ENCODE measurements at regions not wholly inside any gene's neighbourhood (a gene's known extent, or its start where the extent isn't known, plus 50 kb on each side); places are given as distances from the start of the nearest gene placed in this dataset.
"Not testable (repeated sequence)": the region's sequence is repeated elsewhere in the genome, so short reads cannot be mapped to it uniquely, and the experiment has no call there.

DNA sequence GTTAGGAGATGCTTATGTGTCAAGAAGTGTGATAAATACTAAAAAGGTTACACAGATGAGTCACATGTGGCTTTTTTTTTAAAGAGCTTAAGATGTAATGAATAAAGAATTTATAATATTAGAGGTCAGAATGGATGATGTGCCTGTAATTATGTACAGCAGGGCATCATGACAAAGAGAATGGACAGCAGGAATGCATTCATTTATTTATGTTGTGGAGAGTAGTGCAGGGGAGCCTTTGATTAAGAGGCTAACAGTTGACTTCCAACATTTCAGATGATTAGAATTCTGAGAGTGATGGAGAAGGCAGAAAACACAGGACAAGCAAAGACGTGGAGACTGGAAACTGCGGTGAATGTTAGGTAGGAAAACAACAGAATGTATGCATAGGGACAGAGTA, 691.4 kb upstream of the POM121L12 start:
- Histone ChIP-seq H3K9me3 (no peaks in the 10 kb centered on the region), H3K4me3 (ENCODE audit: low read depth, low read length) (no peak overlapping the region), H3K27me3 (replicated peaks; ENCODE audit: control insufficient read depth, insufficient read depth, low read length) (no peaks in the 10 kb centered on the region), H3K4me1 (no peaks in the 10 kb centered on the region), H3K36me3 (ENCODE audit: control insufficient read depth, insufficient read depth, low read length) (no peaks in the 10 kb centered on the region)
- Mint-ChIP-seq H3K9me3 (ENCODE audit: unreplicated experiment) (no peaks in the 10 kb centered on the region), H3K27me3 (ENCODE audit: insufficient read depth, unreplicated experiment) (no peaks in the 10 kb centered on the region), H3K4me1 (ENCODE audit: low read depth, unreplicated experiment) (no peaks in the 10 kb centered on the region), H3K4me3 (ENCODE audit: unreplicated experiment) (no peak overlapping the region), H3K36me3 (ENCODE audit: insufficient read depth, unreplicated experiment) (no peaks in the 10 kb centered on the region), H3K27ac (ENCODE audit: unreplicated experiment) (no peak overlapping the region)
- BruUV-seq (replicated peaks), result no TSS peak
- CTCF ChIA-PET, result no interaction called here
- TF ChIP-seq, protein P1, sequence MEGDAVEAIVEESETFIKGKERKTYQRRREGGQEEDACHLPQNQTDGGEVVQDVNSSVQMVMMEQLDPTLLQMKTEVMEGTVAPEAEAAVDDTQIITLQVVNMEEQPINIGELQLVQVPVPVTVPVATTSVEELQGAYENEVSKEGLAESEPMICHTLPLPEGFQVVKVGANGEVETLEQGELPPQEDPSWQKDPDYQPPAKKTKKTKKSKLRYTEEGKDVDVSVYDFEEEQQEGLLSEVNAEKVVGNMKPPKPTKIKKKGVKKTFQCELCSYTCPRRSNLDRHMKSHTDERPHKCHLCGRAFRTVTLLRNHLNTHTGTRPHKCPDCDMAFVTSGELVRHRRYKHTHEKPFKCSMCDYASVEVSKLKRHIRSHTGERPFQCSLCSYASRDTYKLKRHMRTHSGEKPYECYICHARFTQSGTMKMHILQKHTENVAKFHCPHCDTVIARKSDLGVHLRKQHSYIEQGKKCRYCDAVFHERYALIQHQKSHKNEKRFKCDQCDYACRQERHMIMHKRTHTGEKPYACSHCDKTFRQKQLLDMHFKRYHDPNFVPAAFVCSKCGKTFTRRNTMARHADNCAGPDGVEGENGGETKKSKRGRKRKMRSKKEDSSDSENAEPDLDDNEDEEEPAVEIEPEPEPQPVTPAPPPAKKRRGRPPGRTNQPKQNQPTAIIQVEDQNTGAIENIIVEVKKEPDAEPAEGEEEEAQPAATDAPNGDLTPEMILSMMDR (IDR thresholded peaks at IDR 0.05; ENCODE audit: insufficient read depth in 1 of 2, low read depth in 1 of 2, low read length in 1 of 2, severe bottlenecking in 1 of 2, unreplicated experiment in 1 of 2), result no peak
- POLR2A ChIA-PET, result no interaction called here
- intact Hi-C loops (cut with micrococcal nuclease; ENCODE audit: unreplicated experiment), result no loop called here
- DNase-seq, result no peak

DNA sequence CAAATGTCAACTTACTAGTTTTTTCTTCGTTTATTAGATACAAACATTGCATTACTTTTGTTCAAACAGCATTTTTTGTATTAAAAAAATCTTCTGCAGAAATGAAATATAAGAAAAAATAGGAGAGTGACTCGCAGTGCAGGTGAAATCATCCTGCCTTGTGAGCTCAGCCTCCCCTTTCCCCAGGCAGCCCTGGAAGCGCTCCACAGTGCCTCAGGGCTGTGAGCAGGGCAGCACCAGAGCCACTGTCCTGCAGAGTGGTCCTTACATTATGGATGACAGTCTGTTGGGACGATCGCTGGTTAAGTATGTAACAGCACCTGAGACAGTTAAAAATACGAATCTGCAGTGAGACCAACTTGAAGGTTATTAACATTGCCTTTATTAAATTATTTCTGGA, 695.4 kb upstream of the POM121L12 start:
- H3K4me1 Mint-ChIP-seq (ENCODE audit: low read depth, unreplicated experiment), result no peaks in the 10 kb centered on the region
- H3K36me3 Mint-ChIP-seq (ENCODE audit: insufficient read depth, unreplicated experiment), result no peaks in the 10 kb centered on the region
- POLR2A ChIA-PET, result no interaction called here
- H3K4me3 ChIP-seq (ENCODE audit: low read depth, low read length), result no peak overlapping the region
- H3K27me3 ChIP-seq (replicated peaks; ENCODE audit: control insufficient read depth, insufficient read depth, low read length), result no peaks in the 10 kb centered on the region
- H3K27ac Mint-ChIP-seq (ENCODE audit: unreplicated experiment), result no peak overlapping the region
- no peaks in the 10 kb centered on the region for H3K4me1 ChIP-seq
- no peaks in the 10 kb centered on the region for H3K9me3 ChIP-seq
- TF ChIP-seq, protein P1 (IDR thresholded peaks at IDR 0.05; ENCODE audit: insufficient read depth in 1 of 2, low read depth in 1 of 2, low read length in 1 of 2, severe bottlenecking in 1 of 2, unreplicated experiment in 1 of 2), result no peak
- BruUV-seq (replicated peaks), result no TSS peak
- no peak overlapping the region for H3K4me3 Mint-ChIP-seq (ENCODE audit: unreplicated experiment)
- DNase-seq, result no peak
- no peaks in the 10 kb centered on the region for H3K36me3 ChIP-seq (ENCODE audit: control insufficient read depth, insufficient read depth, low read length)
- CTCF ChIA-PET, result no interaction called here
- no peaks in the 10 kb centered on the region for H3K27me3 Mint-ChIP-seq (ENCODE audit: insufficient read depth, unreplicated experiment)
- intact Hi-C loops (cut with micrococcal nuclease; ENCODE audit: unreplicated experiment), result no loop called here
- no peaks in the 10 kb centered on the region for H3K9me3 Mint-ChIP-seq (ENCODE audit: unreplicated experiment)

GRCh38 chr7:52328328-52328727, 707.1 kb upstream of the POM121L12 start:
- H3K4me1 ChIP-seq; H3K27ac Mint-ChIP-seq (ENCODE audit: unreplicated experiment); H3K27me3 Mint-ChIP-seq (ENCODE audit: insufficient read depth, unreplicated experiment); POLR2A ChIA-PET; H3K9me3 ChIP-seq; intact Hi-C loops (cut with micrococcal nuclease; ENCODE audit: unreplicated experiment); H3K27me3 ChIP-seq (replicated peaks; ENCODE audit: control insufficient read depth, insufficient read depth, low read length); H3K4me3 Mint-ChIP-seq (ENCODE audit: unreplicated experiment); H3K4me3 ChIP-seq (ENCODE audit: low read depth, low read length); CTCF ChIA-PET; H3K36me3 Mint-ChIP-seq (ENCODE audit: insufficient read depth, unreplicated experiment); H3K9me3 Mint-ChIP-seq (ENCODE audit: unreplicated experiment); H3K4me1 Mint-ChIP-seq (ENCODE audit: low read depth, unreplicated experiment); BruUV-seq (replicated peaks); H3K36me3 ChIP-seq (ENCODE audit: control insufficient read depth, insufficient read depth, low read length): not testable (repeated sequence)
- peak; percentile 5 to 53 for DNase-seq

GRCh38 chr7:52325237-52325636, 710.2 kb upstream of the POM121L12 start:
- CTCF ChIA-PET, result no interaction called here
- no peaks in the 10 kb centered on the region for H3K27me3 ChIP-seq (replicated peaks; ENCODE audit: control insufficient read depth, insufficient read depth, low read length)
- no peak for DNase-seq
- Mint-ChIP-seq H3K4me1 (ENCODE audit: low read depth, unreplicated experiment) (no peaks in the 10 kb centered on the region), H3K9me3 (ENCODE audit: unreplicated experiment) (peaks cover 26% of the 10 kb centered on the region), H3K27ac (ENCODE audit: unreplicated experiment) (no peak overlapping the region), H3K27me3 (ENCODE audit: insufficient read depth, unreplicated experiment) (no peaks in the 10 kb centered on the region), H3K36me3 (ENCODE audit: insufficient read depth, unreplicated experiment) (peaks cover 4% of the 10 kb centered on the region), H3K4me3 (ENCODE audit: unreplicated experiment) (no peak overlapping the region)
- TF ChIP-seq, protein P1 (IDR thresholded peaks at IDR 0.05; ENCODE audit: insufficient read depth in 1 of 2, low read depth in 1 of 2, low read length in 1 of 2, severe bottlenecking in 1 of 2, unreplicated experiment in 1 of 2), result no peak
- no peaks in the 10 kb centered on the region for H3K4me1 ChIP-seq
- intact Hi-C loops (cut with micrococcal nuclease; ENCODE audit: unreplicated experiment), result no loop called here
- peaks cover 5% of the 10 kb centered on the region for H3K9me3 ChIP-seq
- H3K4me3 ChIP-seq (ENCODE audit: low read depth, low read length), result no peak overlapping the region
- no peaks in the 10 kb centered on the region for H3K36me3 ChIP-seq (ENCODE audit: control insufficient read depth, insufficient read depth, low read length)
- no TSS peak for BruUV-seq (replicated peaks)
- POLR2A ChIA-PET, result no interaction called here

Measured in Caco-2 (cell line).